Type B pancreatic cell (in vitro differentiated cells): ENCODE measurements at regions not wholly inside any gene's neighbourhood (a gene's known extent, or its start where the extent isn't known, plus 50 kb on each side); places are given as distances from the start of the nearest gene placed in this dataset.

Experiments
- DNase-seq: peaks from one replicate; pipeline ENCODE4 v3.0.0; 2021; ENCODE audit warnings: mixed read lengths; ENCODE audit not compliant: unreplicated experiment; ENCODE audit errors: extremely low spot score
- H3K27ac Mint-ChIP-seq: 2 replicates; pipeline ENCODE4 v1.8.0; 2021; ENCODE audit warnings: mild to moderate bottlenecking, mixed read lengths
- H3K27me3 Mint-ChIP-seq: 2 replicates; pipeline ENCODE4 v1.8.0; 2021; ENCODE audit warnings: mixed read lengths
- H3K36me3 Mint-ChIP-seq: 2 replicates; pipeline ENCODE4 v1.8.0; 2021; ENCODE audit warnings: mixed read lengths
- H3K4me1 Mint-ChIP-seq: one replicate; pipeline ENCODE4 v1.8.0; 2021; ENCODE audit warnings: mixed read lengths; ENCODE audit not compliant: unreplicated experiment
- H3K4me3 Mint-ChIP-seq: 2 replicates; pipeline ENCODE4 v1.8.0; 2021; ENCODE audit warnings: mild to moderate bottlenecking, mixed read lengths
- H3K9me3 Mint-ChIP-seq: 2 replicates; pipeline ENCODE4 v1.8.0; 2021; ENCODE audit warnings: mixed read lengths
- CTCF ChIP-seq: fragments of 200-600 bp; sonication (generic); conservative IDR thresholded peaks from 2 replicates; pipeline ENCODE4 v1.5.0; 2021; ENCODE audit warnings: antibody characterized with exemption, mild to moderate bottlenecking

- no peak for TF ChIP-seq CTCF
- Mint-ChIP-seq H3K27me3 (peaks cover 54% of the 10 kb centered on the region), H3K9me3 (no peaks in the 10 kb centered on the region), H3K27ac (no peak overlapping the region), H3K36me3 (no peaks in the 10 kb centered on the region), H3K4me3 (peak overlapping the region; percentile 77), H3K4me1 (no peaks in the 10 kb centered on the region)
- DNase-seq = no peak
These were observed 419.4 kb downstream of the UQCRFS1 start for GRCh38 chr19:28793391-28794168.

GRCh38 chr19:28785971-28786370, 427.0 kb downstream of the UQCRFS1 start:
- peaks cover 11% of the 10 kb centered on the region for H3K9me3 Mint-ChIP-seq
- no peak overlapping the region for H3K4me3 Mint-ChIP-seq
- no peak for DNase-seq
- peaks cover 3% of the 10 kb centered on the region for H3K27me3 Mint-ChIP-seq
- no peak for TF ChIP-seq CTCF
- H3K27ac Mint-ChIP-seq = no peak overlapping the region
- H3K36me3 Mint-ChIP-seq = no peaks in the 10 kb centered on the region
- peaks cover 3% of the 10 kb centered on the region for H3K4me1 Mint-ChIP-seq

GRCh38 chr19:28764066-28764465, 448.9 kb downstream of the UQCRFS1 start:
- no peaks in the 10 kb centered on the region for H3K27me3 Mint-ChIP-seq
- H3K4me1 Mint-ChIP-seq = no peaks in the 10 kb centered on the region
- no peak overlapping the region for H3K4me3 Mint-ChIP-seq
- no peak for TF ChIP-seq CTCF
- no peak for DNase-seq
- no peaks in the 10 kb centered on the region for H3K9me3 Mint-ChIP-seq
- no peak overlapping the region for H3K27ac Mint-ChIP-seq
- no peaks in the 10 kb centered on the region for H3K36me3 Mint-ChIP-seq

- Mint-ChIP-seq H3K9me3 (peaks cover 4% of the 10 kb centered on the region), H3K4me3 (no peak overlapping the region), H3K27me3 (no peaks in the 10 kb centered on the region), H3K36me3 (no peaks in the 10 kb centered on the region), H3K27ac (no peak overlapping the region), H3K4me1 (no peaks in the 10 kb centered on the region)
- DNase-seq = no peak
- no peak for TF ChIP-seq CTCF
These were observed 466.5 kb downstream of the UQCRFS1 start for GRCh38 chr19:28746478-28746877.

GRCh38 chr19:28744943-28745342, 468.0 kb downstream of the UQCRFS1 start:
- Mint-ChIP-seq H3K4me1 (no peaks in the 10 kb centered on the region), H3K27me3 (no peaks in the 10 kb centered on the region), H3K27ac (no peak overlapping the region), H3K9me3 (no peaks in the 10 kb centered on the region), H3K4me3 (no peak overlapping the region), H3K36me3 (no peaks in the 10 kb centered on the region)
- TF ChIP-seq CTCF = no peak
- no peak for DNase-seq
